OCI-LY3 (cell line): ENCODE measurements at regions not wholly inside any gene's neighbourhood (a gene's known extent, or its start where the extent isn't known, plus 50 kb on each side); places are given as distances from the start of the nearest gene placed in this dataset.
A peak's percentile ranks its signal among the peaks of the same experiment; 100 is the strongest.
"Not testable (repeated sequence)": the region's sequence is repeated elsewhere in the genome, so short reads cannot be mapped to it uniquely, and the experiment has no call there.

Experiments used
- H2AFZ ChIP-seq: fragments of 200-600, 300-600 bp; shearing (Covaris generic); 2 replicates; pipeline ENCODE4 v1.6.0; 2014; ENCODE audit warnings: antibody characterized with exemption, low read depth, low read length
- H3K27ac ChIP-seq: fragments of 200-600, 300-600 bp; sonication (generic); 2 replicates; pipeline ENCODE4 v1.5.1; 2014; ENCODE audit warnings: mild to moderate bottlenecking, low read length, moderate library complexity, mixed read lengths
- H3K27me3 ChIP-seq: fragments of 200-600, 300-600 bp; sonication (generic); 2 replicates; pipeline ENCODE4 v1.6.1; 2014; ENCODE audit warnings: low read depth, low read length, mixed read lengths
- H3K36me3 ChIP-seq: fragments of 200-600, 300-600 bp; sonication (generic); replicated peaks from 2 replicates; pipeline ENCODE3; 2014; ENCODE audit warnings: low read depth, low read length, mixed read lengths
- H3K4me1 ChIP-seq: fragments of 300-600, 200-600 bp; sonication (generic); 2 replicates; pipeline ENCODE4 v1.6.1; 2014; ENCODE audit warnings: low read length, mixed read lengths
- H3K4me2 ChIP-seq: fragments of 200-600, 300-600 bp; sonication (generic); 2 replicates; pipeline ENCODE4 v1.6.1; 2014; ENCODE audit warnings: low read length, mixed read lengths
- H3K4me3 ChIP-seq: fragments of 300-600, 200-600 bp; sonication (generic); 2 replicates; pipeline ENCODE4 v1.5.1; 2014; ENCODE audit warnings: antibody characterized with exemption, mild to moderate bottlenecking, low read length, moderate library complexity
- H3K79me2 ChIP-seq: fragments of 300-600, 200-600 bp; shearing (Covaris generic); 2 replicates; pipeline ENCODE4 v1.6.1; 2014; ENCODE audit warnings: mild to moderate bottlenecking, low read length, mixed read lengths
- H3K9ac ChIP-seq: fragments of 300-600, 200-600 bp; shearing (Covaris generic); 2 replicates; pipeline ENCODE4 v1.6.0; 2014; ENCODE audit warnings: mild to moderate bottlenecking, low read length, moderate library complexity
- H3K9me3 ChIP-seq: fragments of 200-600, 300-600 bp; shearing (Covaris generic); 2 replicates; pipeline ENCODE4 v1.6.1; 2014; ENCODE audit warnings: low read length, mixed read lengths; ENCODE audit not compliant: insufficient read depth
- H4K20me1 ChIP-seq: fragments of 200-600, 300-600 bp; sonication (generic); 2 replicates; pipeline ENCODE4 v1.6.1; 2016; ENCODE audit warnings: low read length, mixed read lengths; ENCODE audit not compliant: insufficient read depth
- EZH2phosphoT487 ChIP-seq: fragments of 200-600 bp; shearing (Covaris generic); IDR thresholded peaks from 2 replicates; pipeline ENCODE4 v1.6.1; 2018; ENCODE audit warnings: antibody characterized with exemption, mixed run types, low read depth
- TF ChIP-seq, protein P1 (sequence below): fragments of 200-600, 300-600 bp; sonication (generic); IDR thresholded peaks from 2 replicates; pipeline ENCODE4 v1.5.1; 2014; ENCODE audit warnings: antibody characterized with exemption, low read length, low read depth

DNA sequence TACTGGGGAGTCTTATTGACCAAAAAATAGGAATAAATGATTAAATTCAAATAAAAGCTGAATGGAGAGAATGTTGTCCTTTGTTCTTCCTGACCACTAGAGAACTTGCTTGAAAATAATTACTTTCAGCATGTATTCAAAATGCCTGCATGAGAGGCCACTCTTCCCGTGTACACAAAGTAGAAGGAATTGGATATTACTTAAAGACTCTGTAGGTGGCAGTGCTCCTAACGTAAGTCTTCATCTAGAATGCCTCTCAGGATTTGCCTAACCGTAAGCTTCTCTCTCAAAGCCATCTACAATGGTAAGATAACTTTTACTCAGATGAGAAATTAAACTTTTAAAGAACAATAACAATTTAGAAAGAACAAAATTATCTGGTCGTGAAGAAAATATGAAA is 620.0 kb upstream of the CCNG1 start:
- Histone ChIP-seq H2AFZ (no peak overlapping the region), H3K79me2 (no peaks in the 10 kb centered on the region), H3K4me3 (no peak overlapping the region), H3K27me3 (no peaks in the 10 kb centered on the region), H3K4me2 (no peak overlapping the region), H3K27ac (no peak overlapping the region), H4K20me1 (no peaks in the 10 kb centered on the region), H3K9me3 (no peaks in the 10 kb centered on the region), H3K4me1 (peaks cover 24% of the 10 kb centered on the region), H3K36me3 (no peaks in the 10 kb centered on the region), H3K9ac (no peak overlapping the region)
- TF ChIP-seq, protein P1, sequence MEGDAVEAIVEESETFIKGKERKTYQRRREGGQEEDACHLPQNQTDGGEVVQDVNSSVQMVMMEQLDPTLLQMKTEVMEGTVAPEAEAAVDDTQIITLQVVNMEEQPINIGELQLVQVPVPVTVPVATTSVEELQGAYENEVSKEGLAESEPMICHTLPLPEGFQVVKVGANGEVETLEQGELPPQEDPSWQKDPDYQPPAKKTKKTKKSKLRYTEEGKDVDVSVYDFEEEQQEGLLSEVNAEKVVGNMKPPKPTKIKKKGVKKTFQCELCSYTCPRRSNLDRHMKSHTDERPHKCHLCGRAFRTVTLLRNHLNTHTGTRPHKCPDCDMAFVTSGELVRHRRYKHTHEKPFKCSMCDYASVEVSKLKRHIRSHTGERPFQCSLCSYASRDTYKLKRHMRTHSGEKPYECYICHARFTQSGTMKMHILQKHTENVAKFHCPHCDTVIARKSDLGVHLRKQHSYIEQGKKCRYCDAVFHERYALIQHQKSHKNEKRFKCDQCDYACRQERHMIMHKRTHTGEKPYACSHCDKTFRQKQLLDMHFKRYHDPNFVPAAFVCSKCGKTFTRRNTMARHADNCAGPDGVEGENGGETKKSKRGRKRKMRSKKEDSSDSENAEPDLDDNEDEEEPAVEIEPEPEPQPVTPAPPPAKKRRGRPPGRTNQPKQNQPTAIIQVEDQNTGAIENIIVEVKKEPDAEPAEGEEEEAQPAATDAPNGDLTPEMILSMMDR, result peak; percentile 31
- no peak for TF ChIP-seq EZH2phosphoT487

DNA sequence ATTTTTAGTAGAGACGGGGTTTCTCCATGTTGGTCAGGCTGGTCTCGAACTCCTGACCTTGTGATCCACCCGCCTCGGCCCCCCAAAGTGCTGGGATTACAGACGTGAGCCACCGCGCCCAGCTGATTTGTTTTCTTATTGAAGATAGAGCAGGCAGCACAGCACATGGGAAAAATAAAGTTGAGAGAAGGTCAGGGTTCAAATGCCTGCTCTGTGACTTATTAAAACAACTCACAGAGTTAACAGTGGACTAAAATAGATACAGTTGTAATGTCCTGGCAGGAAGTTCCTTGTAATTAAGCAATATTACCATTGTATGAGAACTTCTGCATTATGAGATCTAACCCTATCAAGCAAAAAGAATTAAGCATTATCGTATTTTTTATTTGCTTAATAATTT is 615.7 kb upstream of the CCNG1 start:
- not testable (repeated sequence) for H3K4me3 ChIP-seq, H2AFZ ChIP-seq, H3K79me2 ChIP-seq, H3K9ac ChIP-seq, H4K20me1 ChIP-seq, H3K27me3 ChIP-seq
- Histone ChIP-seq H3K4me2 (peak overlapping the region; percentile 9; the same call in 1 of the 2 replicates), H3K9me3 (peaks cover 16% of the 10 kb centered on the region), H3K4me1 (peaks cover 44% of the 10 kb centered on the region), H3K27ac (peak overlapping the region; percentile 9; the same call in 1 of the 2 replicates), H3K36me3 (peaks cover 14% of the 10 kb centered on the region)

DNA sequence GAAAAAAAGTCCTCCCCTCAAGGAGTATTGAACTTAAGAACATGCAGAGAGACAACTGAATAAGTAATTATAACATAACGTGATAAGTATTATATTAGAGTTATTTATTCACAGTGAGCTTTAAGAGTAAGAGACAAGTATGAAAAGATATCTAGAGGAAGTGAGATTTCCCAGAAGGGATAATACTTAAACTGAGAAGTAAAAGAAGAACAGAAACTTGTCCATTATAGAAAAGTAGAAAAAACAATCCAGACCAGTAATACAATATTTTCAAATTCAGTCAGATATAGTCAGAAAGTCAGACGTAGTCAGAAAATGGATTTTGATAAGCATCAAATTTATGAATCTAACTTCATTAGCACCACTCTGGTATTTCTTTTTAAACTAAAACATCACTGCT is 613.0 kb upstream of the CCNG1 start:
- Histone ChIP-seq H3K9ac (no peak overlapping the region), H2AFZ (no peak overlapping the region), H3K4me2 (peak overlapping the region; percentile 59), H3K4me3 (peak overlapping the region; percentile 41), H3K9me3 (peaks cover 16% of the 10 kb centered on the region), H4K20me1 (no peaks in the 10 kb centered on the region), H3K79me2 (no peaks in the 10 kb centered on the region), H3K36me3 (peaks cover 14% of the 10 kb centered on the region), H3K27ac (peak overlapping the region; percentile 79), H3K27me3 (no peaks in the 10 kb centered on the region), H3K4me1 (peaks cover 44% of the 10 kb centered on the region)
- TF ChIP-seq, protein P1, result no peak
- 0 out of 2 replicates have a peak, but pooled peaks have one; percentile 29 for TF ChIP-seq EZH2phosphoT487

DNA sequence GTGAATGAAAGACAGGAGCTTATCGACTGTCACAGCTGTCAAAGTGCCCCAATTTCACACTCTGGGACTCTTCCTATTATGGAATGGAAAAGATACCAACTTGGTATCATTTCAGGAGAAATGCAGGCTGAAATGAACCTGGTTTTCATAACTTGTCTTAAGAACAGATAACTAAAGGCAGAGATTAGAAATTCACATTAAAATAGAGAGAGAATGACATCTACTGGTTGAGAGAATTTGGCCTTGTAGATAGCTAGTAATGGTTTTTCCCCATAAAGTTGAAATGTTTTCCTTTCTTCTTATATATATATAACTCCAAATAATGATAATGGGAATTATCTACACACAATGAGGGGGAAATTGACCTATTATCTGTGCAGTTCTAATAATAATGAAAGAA is 600.2 kb upstream of the CCNG1 start:
- H4K20me1 ChIP-seq, result no peaks in the 10 kb centered on the region
- H3K4me2 ChIP-seq, result no peak overlapping the region

More for the DNA sequence above, 600.2 kb upstream of the CCNG1 start:
- no peaks in the 10 kb centered on the region for H3K36me3 ChIP-seq
- H3K9ac ChIP-seq, result no peak overlapping the region
- no peak for TF ChIP-seq EZH2phosphoT487
- TF ChIP-seq, protein P1, result peak; percentile 49
- no peak overlapping the region for H3K27ac ChIP-seq
- H2AFZ ChIP-seq, result no peak overlapping the region
- no peaks in the 10 kb centered on the region for H3K27me3 ChIP-seq
- H3K4me3 ChIP-seq, result no peak overlapping the region
- H3K9me3 ChIP-seq, result no peaks in the 10 kb centered on the region
- no peaks in the 10 kb centered on the region for H3K79me2 ChIP-seq
- no peaks in the 10 kb centered on the region for H3K4me1 ChIP-seq
